ENCODE measurements at regions not wholly inside any gene's neighbourhood (a gene's known extent, or its start where the extent isn't known, plus 50 kb on each side); places are given as distances from the start of the nearest gene placed in this dataset.

DNA sequence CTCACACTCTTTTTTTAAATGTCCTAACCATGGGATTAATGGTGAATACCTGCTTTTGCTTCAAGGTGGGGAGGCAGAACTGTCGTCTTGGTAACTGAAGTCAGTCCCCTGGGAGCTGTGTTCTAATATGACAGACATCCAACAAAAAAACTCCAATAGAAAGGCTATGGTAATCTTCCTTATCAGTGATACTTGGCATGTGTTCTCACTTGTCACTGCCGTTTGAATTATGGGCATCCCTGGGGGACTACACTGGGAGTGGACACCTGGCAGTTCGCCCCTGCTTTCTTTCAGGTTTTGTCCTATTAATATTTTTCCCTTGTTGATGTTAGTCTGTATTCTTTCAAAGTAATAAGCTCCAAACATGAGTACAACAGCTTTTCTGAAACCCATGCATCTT is 252.6 kb downstream of the SLITRK5 start:
- WGBS (ENCODE audit: missing lambda C conversion rate) = 12% methylated on average over 3 of the region's 3 CpGs
- no peaks in the 10 kb centered on the region for H3K4me1 ChIP-seq
- ChIA-PET POLR2A (no interaction called here), CTCF (no interaction called here)
- H3K9me3 ChIP-seq = no peaks in the 10 kb centered on the region
- H3K27ac ChIP-seq = no peak overlapping the region
- FAIRE-seq (no peak), ATAC-seq (no peak), DNase-seq (ENCODE audit: low read depth in 1 of 2, low spot score in 1 of 2) (no peak)
- H3K4me3 ChIP-seq = no peak overlapping the region
- H3K4me2 ChIP-seq = no peak overlapping the region
- TF ChIP-seq ZC3H11A (IDR thresholded peaks at IDR 0.05) = no peak
- TF ChIP-seq, protein P1, sequence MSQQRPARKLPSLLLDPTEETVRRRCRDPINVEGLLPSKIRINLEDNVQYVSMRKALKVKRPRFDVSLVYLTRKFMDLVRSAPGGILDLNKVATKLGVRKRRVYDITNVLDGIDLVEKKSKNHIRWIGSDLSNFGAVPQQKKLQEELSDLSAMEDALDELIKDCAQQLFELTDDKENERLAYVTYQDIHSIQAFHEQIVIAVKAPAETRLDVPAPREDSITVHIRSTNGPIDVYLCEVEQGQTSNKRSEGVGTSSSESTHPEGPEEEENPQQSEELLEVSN (IDR thresholded peaks at IDR 0.05; ENCODE audit: borderline replicate concordance, low read depth) = no peak
- TF ChIP-seq RNF2 (IDR thresholded peaks at IDR 0.05; ENCODE audit: borderline replicate concordance, low read depth) = no peak
- TF ChIP-seq KDM1A (IDR thresholded peaks at IDR 0.05; ENCODE audit: low read depth) = no peak
- TF ChIP-seq, protein P2, sequence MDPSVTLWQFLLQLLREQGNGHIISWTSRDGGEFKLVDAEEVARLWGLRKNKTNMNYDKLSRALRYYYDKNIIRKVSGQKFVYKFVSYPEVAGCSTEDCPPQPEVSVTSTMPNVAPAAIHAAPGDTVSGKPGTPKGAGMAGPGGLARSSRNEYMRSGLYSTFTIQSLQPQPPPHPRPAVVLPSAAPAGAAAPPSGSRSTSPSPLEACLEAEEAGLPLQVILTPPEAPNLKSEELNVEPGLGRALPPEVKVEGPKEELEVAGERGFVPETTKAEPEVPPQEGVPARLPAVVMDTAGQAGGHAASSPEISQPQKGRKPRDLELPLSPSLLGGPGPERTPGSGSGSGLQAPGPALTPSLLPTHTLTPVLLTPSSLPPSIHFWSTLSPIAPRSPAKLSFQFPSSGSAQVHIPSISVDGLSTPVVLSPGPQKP (IDR thresholded peaks at IDR 0.05; ENCODE audit: low read depth, low read length) = no peak
- no peak for TF ChIP-seq HEYL (CRISPR knock-in tag; IDR thresholded peaks at IDR 0.05)
- TF ChIP-seq, protein P3, sequence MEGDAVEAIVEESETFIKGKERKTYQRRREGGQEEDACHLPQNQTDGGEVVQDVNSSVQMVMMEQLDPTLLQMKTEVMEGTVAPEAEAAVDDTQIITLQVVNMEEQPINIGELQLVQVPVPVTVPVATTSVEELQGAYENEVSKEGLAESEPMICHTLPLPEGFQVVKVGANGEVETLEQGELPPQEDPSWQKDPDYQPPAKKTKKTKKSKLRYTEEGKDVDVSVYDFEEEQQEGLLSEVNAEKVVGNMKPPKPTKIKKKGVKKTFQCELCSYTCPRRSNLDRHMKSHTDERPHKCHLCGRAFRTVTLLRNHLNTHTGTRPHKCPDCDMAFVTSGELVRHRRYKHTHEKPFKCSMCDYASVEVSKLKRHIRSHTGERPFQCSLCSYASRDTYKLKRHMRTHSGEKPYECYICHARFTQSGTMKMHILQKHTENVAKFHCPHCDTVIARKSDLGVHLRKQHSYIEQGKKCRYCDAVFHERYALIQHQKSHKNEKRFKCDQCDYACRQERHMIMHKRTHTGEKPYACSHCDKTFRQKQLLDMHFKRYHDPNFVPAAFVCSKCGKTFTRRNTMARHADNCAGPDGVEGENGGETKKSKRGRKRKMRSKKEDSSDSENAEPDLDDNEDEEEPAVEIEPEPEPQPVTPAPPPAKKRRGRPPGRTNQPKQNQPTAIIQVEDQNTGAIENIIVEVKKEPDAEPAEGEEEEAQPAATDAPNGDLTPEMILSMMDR (IDR thresholded peaks at IDR 0.05) = no peak
- TF ChIP-seq, protein P4, sequence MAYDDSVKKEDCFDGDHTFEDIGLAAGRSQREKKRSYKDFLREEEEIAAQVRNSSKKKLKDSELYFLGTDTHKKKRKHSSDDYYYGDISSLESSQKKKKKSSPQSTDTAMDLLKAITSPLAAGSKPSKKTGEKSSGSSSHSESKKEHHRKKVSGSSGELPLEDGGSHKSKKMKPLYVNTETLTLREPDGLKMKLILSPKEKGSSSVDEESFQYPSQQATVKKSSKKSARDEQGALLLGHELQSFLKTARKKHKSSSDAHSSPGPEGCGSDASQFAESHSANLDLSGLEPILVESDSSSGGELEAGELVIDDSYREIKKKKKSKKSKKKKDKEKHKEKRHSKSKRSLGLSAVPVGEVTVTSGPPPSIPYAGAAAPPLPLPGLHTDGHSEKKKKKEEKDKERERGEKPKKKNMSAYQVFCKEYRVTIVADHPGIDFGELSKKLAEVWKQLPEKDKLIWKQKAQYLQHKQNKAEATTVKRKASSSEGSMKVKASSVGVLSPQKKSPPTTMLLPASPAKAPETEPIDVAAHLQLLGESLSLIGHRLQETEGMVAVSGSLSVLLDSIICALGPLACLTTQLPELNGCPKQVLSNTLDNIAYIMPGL (CRISPR knock-in tag; IDR thresholded peaks at IDR 0.05; ENCODE audit: borderline replicate concordance) = no peak
- TF ChIP-seq ZSCAN20 (CRISPR knock-in tag; IDR thresholded peaks at IDR 0.05) = no peak
- TF ChIP-seq FOSL2 (IDR thresholded peaks at IDR 0.05) = no peak
- TF ChIP-seq FOSL2 (CRISPR knock-in tag; IDR thresholded peaks at IDR 0.05) = no peak
- TF ChIP-seq NFE2L2 (conservative IDR thresholded peaks at IDR 0.05; ENCODE audit: low read length) = no peak
- TF ChIP-seq, protein P5, sequence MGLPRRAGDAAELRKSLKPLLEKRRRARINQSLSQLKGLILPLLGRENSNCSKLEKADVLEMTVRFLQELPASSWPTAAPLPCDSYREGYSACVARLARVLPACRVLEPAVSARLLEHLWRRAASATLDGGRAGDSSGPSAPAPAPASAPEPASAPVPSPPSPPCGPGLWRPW (IDR thresholded peaks at IDR 0.05) = no peak
- TF ChIP-seq EP300 (IDR thresholded peaks at IDR 0.05) = no peak
- TF ChIP-seq NPAS2 (CRISPR knock-in tag; IDR thresholded peaks at IDR 0.05; ENCODE audit: borderline replicate concordance) = no peak
- TF ChIP-seq POLR2AphosphoS2 (conservative IDR thresholded peaks at IDR 0.05; ENCODE audit: low read length) = no peak
- TF ChIP-seq RAD21 (conservative IDR thresholded peaks at IDR 0.05 in 1 of 2, IDR thresholded peaks at IDR 0.05 in 1 of 2) = no peak
- TF ChIP-seq ZNF302 (CRISPR knock-in tag; IDR thresholded peaks at IDR 0.05) = no peak
- TF ChIP-seq TP53 (CRISPR knock-in tag; IDR thresholded peaks at IDR 0.05) = no peak
- TF ChIP-seq TFCP2L1 (CRISPR knock-in tag; IDR thresholded peaks at IDR 0.05) = no peak

DNA sequence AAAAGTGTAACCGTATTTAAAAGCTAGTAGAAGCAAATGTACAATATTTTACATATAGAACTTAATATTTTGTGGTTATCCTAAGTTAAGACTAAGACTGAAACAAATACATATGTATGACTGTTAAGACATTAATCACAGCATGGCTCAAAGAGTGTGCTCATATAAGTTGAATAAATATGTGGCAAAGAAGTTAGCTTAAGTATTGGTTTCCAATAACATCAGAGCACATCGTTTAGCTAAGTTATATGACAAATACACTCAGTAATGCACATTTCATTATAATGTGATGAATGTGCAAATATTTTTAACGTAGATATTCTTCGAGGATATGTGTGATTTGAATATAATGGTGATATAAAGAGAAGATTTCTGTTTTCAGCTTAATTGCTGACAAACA is 253.8 kb downstream of the SLITRK5 start:
- Histone ChIP-seq H3K4me2 (no peak overlapping the region), H3K27ac (no peak overlapping the region), H3K9me3 (no peaks in the 10 kb centered on the region), H3K4me3 (no peak overlapping the region), H3K4me1 (no peaks in the 10 kb centered on the region)
- ChIA-PET CTCF (no interaction called here), POLR2A (interaction anchor here (0.6 kb wide), 1 partner anchor 252 kb away, joined by 4 read pairs; no protein-coding TSS in a partner anchor)
- ATAC-seq (no peak), DNase-seq (ENCODE audit: low read depth in 1 of 2, low spot score in 1 of 2) (no peak), FAIRE-seq (no peak)
- 31% methylated on average over 4 of the region's 4 CpGs for WGBS (ENCODE audit: missing lambda C conversion rate)
- TF ChIP-seq, protein P3 (IDR thresholded peaks at IDR 0.05) = no peak
- TF ChIP-seq SMC3 (IDR thresholded peaks at IDR 0.05) (no peak), RAD21 (conservative IDR thresholded peaks at IDR 0.05 in 1 of 2, IDR thresholded peaks at IDR 0.05 in 1 of 2) (no peak), KDM1A (IDR thresholded peaks at IDR 0.05; ENCODE audit: low read depth) (no peak), FOSL2 (IDR thresholded peaks at IDR 0.05) (no peak), FOSL2 (CRISPR knock-in tag; IDR thresholded peaks at IDR 0.05) (no peak), MAFK (IDR thresholded peaks at IDR 0.05; ENCODE audit: partially characterized antibody) (no peak), ZNF302 (CRISPR knock-in tag; IDR thresholded peaks at IDR 0.05) (no peak), CBX2 (IDR thresholded peaks at IDR 0.05; ENCODE audit: borderline replicate concordance, low read depth) (no peak), GATA3 (IDR thresholded peaks at IDR 0.05; ENCODE audit: borderline replicate concordance) (no peak)
- TF ChIP-seq, protein P6, sequence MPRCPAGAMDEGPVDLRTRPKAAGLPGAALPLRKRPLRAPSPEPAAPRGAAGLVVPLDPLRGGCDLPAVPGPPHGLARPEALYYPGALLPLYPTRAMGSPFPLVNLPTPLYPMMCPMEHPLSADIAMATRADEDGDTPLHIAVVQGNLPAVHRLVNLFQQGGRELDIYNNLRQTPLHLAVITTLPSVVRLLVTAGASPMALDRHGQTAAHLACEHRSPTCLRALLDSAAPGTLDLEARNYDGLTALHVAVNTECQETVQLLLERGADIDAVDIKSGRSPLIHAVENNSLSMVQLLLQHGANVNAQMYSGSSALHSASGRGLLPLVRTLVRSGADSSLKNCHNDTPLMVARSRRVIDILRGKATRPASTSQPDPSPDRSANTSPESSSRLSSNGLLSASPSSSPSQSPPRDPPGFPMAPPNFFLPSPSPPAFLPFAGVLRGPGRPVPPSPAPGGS (IDR thresholded peaks at IDR 0.05) = no peak
